GM18519 (cell line): ENCODE measurements at regions not wholly inside any gene's neighbourhood (a gene's known extent, or its start where the extent isn't known, plus 50 kb on each side); places are given as distances from the start of the nearest gene placed in this dataset.
A peak's percentile ranks its signal among the peaks of the same experiment; 100 is the strongest.

Experiments used
- ATAC-seq: cut with Tn5 transposase; IDR thresholded peaks from one replicate; pipeline ENCODE4 v1.9.1; 2021; ENCODE audit warnings: mild to moderate bottlenecking, moderate library complexity; ENCODE audit not compliant: unreplicated experiment, low FRiP score

GRCh38 chr3:44070841-44071546 is 170.7 kb upstream of the TOPAZ1 start:
- no peak for ATAC-seq

GRCh38 chr3:44072601-44073540 is 168.8 kb upstream of the TOPAZ1 start:
- ATAC-seq = no peak

DNA sequence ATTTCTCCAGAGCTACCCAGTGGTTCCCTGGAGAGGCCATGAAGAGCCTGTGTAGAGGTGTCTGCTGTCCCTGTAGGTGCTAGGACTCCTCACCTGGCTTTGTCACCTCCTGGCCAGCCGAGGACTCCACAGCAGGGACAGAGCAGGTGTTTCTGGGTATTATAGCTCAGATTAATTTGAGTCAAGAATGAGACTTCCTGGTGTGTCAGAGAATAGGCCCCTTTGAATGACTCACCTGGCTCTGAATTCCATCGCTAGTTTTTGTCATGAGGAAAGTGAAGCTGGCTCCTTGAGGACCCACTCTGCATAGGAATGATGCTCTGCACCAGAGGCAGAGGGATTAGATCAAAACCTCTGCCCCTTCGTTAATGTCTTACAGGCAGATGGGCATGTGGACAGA is 167.5 kb upstream of the TOPAZ1 start:
- ATAC-seq = no peak

DNA sequence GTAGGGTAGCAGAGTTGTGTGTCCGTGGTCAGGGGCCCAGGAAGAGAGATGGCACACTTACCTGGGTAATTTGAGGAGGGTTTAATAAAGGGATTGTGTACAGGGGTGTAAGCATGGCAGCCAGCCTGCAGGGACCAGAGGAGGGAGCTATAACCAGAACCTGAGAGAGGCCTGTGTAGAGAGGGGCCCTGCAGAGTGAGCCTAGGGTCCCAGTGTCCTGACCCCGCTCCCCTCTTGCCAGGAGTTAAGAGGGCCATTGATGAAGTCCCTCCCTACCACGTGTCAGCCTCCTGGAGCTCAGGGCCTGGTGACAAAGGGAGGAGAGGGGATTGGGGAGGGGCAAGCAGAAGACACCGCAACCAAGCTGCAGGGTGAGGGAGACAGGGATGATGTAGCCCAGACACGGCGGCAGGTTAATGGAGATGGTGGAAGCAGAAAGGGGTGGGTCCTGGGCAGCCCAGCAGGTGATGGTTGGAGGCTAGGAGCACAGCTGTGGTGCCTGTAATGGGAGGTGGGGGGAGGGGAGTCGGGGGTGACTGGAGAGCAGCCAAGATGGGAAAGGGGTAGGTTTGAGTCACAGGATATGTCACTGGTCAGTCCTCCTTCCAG is 165.4 kb upstream of the TOPAZ1 start:
- ATAC-seq = no peak

DNA sequence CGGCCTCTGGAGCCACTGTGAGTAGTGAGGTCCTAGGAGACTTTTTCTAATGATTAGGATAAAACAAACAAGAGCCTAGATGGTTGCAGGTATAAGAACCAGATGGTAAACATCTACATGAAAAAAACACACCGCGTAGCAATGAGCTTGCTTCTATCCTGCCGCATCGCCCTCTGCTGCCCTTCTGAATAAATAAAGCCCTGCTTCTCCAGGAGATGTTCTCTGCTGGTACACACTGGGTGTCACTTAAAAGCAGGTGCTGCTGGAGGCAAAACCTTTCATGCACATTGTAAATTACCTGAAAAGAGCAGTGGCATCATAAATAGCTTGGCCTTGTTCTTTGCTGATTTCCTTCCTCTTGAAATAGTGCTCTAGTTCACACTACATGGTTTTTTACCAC is 164.4 kb upstream of the TOPAZ1 start:
- no peak for ATAC-seq

DNA sequence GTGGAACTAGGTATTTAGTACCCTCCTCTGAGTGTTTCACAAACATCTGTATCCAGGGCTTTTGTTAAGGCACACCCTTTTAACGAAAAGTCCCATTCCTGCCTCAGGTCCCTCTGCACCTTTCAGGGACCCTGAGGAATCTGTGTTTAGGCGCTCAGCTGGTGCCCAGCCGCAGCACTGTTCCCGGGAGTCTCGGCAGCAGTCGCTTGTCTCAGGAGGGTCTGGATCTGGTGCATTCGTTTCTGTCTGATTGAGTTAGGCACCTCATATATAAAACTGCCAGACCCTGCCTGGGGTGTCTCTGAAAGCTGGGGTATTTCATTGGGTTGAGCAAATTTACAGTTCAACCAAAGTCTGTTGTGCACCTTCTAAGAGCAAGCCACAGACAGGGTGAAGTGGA is 162.8 kb upstream of the TOPAZ1 start:
- no peak for ATAC-seq

GRCh38 chr3:44079916-44080315 is 161.8 kb upstream of the TOPAZ1 start:
- ATAC-seq = no peak

DNA sequence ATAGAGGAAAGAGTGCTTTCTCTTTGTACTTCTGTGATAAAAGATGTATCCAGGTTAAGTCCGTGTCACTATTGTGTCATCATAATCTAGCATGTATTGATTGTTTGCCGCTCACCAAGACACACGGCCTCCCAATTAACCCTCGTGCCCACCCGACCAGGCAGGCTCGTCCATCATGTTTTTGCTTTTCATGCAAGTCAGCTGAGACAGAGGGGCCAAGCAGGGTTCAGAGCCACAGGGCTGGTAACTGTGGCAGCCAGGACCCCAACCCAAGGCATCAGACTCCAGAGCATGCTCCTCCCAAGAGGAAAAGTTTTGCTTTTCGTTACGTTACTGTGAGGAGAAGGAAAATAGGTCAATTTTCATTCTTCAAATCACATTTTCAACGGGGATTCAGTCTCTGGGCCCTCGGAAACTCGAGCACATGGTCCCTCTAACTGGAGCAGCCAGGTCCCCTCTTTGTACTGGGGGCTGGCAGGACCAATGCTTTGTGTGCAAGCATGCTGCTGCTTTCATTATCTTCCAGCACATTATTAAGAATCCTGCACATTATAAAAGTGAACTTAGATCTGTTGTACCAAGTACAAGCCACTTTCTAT is 161.1 kb upstream of the TOPAZ1 start:
- ATAC-seq = no peak

- ATAC-seq = no peak
Observed at GRCh38 chr3:44090036-44090435, 151.7 kb upstream of the TOPAZ1 start.

GRCh38 chr3:44092497-44092896 is 149.2 kb upstream of the TOPAZ1 start:
- ATAC-seq = no peak

GRCh38 chr3:44093531-44093930 is 148.2 kb upstream of the TOPAZ1 start:
- ATAC-seq = no peak

- no peak for ATAC-seq
Observed at GRCh38 chr3:44098656-44099415, 142.8 kb upstream of the TOPAZ1 start.

DNA sequence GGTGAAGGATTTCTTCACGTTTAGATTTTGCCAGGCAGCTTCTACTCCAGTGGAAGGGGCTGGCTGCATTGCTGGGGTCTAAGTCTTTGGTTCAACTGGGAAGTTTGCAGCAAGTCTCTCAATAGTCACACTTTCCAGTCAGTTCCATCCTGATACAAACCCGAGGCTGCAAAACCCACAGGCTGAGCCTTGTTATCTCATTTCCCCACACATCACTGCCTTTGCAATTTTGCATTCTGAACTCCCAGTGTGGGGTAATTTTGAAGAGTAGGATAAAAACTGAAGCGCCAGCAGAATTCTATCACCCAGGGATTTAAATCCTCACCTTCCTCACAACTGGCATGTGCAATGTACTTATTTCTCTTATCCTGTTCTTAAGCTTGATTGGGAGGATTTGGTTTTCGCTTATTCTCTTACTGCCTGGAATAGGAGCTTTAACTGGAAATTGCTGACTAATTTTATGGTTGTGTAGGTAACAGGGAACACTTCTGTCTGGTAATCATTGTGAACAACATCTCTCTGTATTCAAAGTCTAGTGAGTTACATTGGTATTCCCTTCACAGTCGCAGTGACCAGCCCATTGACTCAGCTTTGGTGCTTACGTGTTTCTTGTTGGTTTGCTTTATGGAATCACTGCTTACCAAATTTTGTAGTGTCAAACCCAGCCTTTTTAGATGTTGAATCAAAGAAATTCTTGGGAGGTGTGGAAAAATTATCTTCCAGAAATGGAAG is 142.0 kb upstream of the TOPAZ1 start:
- ATAC-seq = no peak

DNA sequence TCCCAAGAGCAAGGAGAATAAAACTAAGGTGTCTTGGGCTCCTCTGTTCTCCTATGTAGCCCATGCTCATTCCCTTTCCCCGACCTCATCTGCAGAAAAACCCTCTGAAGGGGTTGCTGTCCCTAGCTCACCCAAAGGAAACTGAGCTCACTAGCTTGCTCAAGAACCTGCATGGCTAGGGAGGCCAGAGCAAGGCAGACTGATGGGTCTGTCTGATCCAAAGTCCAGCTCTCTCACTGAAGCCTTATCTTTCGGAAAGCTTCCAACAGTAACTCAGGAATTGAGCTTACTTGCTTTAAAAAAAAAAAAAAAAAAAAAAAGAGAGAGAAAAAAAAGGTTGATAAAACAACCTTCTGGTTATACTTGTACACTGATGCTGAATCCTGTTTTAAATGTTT is 141.4 kb upstream of the TOPAZ1 start:
- no peak for ATAC-seq

GRCh38 chr3:44104043-44104442 is 137.6 kb upstream of the TOPAZ1 start:
- no peak for ATAC-seq

DNA sequence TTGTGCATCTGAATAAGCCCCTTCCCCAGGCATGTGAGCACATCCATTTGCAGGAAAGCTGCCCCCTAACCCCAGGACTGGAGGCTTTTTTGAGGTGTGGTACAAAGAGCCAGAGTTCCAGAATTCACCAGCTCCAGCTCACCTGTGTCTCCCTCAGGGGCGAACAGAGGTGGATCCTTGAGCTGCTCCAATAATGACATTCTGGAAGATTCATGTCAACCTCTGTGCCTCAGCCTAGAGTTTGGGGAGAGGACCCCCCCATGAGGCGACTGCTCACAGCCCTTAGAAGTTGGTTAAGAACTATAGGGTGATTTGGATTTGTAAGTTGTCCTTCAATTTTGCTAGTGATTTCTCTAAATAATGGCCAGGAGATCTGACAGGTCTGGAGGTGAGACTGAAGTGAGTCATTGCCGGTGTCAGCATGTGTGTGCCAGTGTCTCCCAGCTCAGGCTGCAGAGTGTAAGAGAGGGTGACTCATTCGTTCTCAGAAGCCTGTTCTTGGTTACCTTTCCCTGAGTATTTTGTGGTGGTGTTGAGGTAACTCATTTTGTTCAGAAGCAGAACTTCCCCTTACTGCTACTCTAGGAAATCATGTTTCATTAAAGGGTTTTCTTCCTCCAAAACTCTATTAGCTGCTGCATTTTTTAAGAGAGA is 136.9 kb upstream of the TOPAZ1 start:
- peak; percentile 96 for ATAC-seq

- ATAC-seq = no peak
Observed at GRCh38 chr3:44105571-44105970, 136.1 kb upstream of the TOPAZ1 start.

DNA sequence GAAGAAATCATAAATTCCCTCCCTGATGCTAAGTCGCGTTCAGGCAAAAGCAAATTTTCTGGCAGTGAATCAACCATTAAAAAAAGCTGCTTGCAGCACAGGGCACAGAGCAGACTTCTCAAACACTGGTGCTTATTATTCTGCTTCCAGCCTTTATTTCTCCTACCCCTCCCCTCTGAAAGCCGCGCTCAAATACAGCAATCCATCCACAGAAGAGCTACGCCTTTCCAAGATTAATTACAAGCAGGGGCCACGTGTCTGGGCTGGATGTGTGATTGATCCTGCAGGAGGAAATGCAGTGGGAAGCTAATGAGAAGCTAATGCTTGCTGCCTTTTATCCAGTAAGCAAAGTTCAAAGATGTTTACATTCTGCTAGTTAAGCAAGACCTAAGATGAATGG is 134.9 kb upstream of the TOPAZ1 start:
- no peak for ATAC-seq

DNA sequence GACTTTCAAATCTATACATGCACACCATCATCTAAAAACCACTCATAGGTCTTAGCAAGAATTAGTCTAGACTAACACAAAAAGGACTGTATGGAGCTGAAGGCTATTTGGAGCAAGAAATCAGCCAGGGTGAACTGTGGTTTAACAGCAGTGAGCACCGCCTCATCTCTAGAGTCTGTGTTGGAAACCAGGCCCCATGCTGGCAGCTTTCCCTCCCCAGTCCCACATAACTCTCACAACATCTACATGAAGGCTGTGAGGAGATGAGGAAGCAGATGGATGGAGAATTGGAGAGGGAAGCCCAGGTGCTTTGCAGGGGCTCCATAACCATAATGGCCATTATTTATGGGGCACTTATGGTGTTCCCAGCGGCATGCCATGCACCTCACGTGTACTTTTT is 133.2 kb upstream of the TOPAZ1 start:
- no peak for ATAC-seq
